ENCODE measurements at regions not wholly inside any gene's neighbourhood (a gene's known extent, or its start where the extent isn't known, plus 50 kb on each side); places are given as distances from the start of the nearest gene placed in this dataset.

- no peak for TF ChIP-seq ZNF384 (IDR thresholded peaks at IDR 0.05)
- no peak for TF ChIP-seq BHLHE40 (IDR thresholded peaks at IDR 0.05; ENCODE audit: borderline replicate concordance)
- no peak for TF ChIP-seq SP1 (IDR thresholded peaks at IDR 0.05)
- no peak for TF ChIP-seq FOXK2 (IDR thresholded peaks at IDR 0.05)
- no peak for TF ChIP-seq FOXA1 (IDR thresholded peaks at IDR 0.05)
- no peak for TF ChIP-seq ARNT (IDR thresholded peaks at IDR 0.05)
Measured at GRCh38 chr2:224143526-224143925, 104.4 kb upstream of the SERPINE2 start.

Data from HEK293T (cell line).